GM12874 (cell line): ENCODE measurements at regions not wholly inside any gene's neighbourhood (a gene's known extent, or its start where the extent isn't known, plus 50 kb on each side); places are given as distances from the start of the nearest gene placed in this dataset.

Experiments
- TF ChIP-seq, protein P1 (sequence below): IDR thresholded peaks from 2 replicates; pipeline ENCODE4 v1.5.1; 2011; ENCODE audit warnings: low read depth, mild to moderate bottlenecking, control low read depth, low read length, moderate library complexity; ENCODE audit not compliant: insufficient read depth

GRCh38 chr1:95829556-95829955, 595.5 kb downstream of the RWDD3 start:
- TF ChIP-seq, protein P1, sequence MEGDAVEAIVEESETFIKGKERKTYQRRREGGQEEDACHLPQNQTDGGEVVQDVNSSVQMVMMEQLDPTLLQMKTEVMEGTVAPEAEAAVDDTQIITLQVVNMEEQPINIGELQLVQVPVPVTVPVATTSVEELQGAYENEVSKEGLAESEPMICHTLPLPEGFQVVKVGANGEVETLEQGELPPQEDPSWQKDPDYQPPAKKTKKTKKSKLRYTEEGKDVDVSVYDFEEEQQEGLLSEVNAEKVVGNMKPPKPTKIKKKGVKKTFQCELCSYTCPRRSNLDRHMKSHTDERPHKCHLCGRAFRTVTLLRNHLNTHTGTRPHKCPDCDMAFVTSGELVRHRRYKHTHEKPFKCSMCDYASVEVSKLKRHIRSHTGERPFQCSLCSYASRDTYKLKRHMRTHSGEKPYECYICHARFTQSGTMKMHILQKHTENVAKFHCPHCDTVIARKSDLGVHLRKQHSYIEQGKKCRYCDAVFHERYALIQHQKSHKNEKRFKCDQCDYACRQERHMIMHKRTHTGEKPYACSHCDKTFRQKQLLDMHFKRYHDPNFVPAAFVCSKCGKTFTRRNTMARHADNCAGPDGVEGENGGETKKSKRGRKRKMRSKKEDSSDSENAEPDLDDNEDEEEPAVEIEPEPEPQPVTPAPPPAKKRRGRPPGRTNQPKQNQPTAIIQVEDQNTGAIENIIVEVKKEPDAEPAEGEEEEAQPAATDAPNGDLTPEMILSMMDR, result no peak

DNA sequence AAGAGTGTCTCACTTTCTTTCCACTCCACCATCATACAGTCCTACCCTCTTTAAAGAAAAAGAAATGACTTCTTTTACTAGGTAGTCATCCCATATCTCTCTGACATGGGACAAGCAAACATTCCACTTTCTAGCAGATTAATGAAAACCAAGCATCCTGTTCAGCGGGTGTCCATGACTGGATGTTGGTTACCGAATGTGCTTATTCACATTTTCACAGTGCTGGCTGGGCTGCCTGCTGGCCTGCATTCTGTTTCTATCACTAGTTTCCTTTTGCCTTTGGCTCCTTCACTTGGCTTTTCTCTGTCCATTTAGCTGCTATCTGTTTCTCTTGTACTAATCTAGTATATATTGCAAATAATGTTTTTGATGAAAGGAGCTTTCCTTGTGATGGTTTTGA, 598.4 kb downstream of the RWDD3 start:
- TF ChIP-seq, protein P1, result no peak

- TF ChIP-seq, protein P1, result no peak
Observed at GRCh38 chr1:95849439-95849838, 615.4 kb downstream of the RWDD3 start.

DNA sequence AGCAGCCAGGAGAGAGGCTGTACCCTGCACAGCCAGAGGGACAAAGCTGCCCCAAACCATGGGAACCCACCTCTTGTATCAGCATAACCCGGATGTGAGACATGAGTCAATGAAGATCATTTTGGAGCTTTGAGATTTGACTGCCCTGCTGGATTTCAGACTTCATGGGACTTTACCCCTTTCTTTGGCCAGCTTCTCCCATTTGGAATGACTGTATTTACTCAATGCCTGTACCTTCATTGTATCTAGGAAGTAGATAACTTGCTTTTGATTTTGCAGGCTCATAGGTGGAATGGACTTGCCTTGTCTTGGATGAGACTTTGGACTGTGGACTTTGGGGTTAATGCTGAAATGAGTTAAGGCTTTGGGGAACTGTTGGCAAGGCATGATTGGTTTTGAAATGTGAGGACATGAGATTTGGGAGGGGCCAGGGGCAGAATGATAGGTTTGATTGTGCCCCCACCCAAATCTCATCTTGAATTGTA, 616.2 kb downstream of the RWDD3 start:
- TF ChIP-seq, protein P1, result no peak

- TF ChIP-seq, protein P1, result no peak
Observed at GRCh38 chr1:95850763-95851162, 616.8 kb downstream of the RWDD3 start.

GRCh38 chr1:95852483-95853070, 618.6 kb downstream of the RWDD3 start:
- TF ChIP-seq, protein P1, result no peak

GRCh38 chr1:95854457-95854856, 620.4 kb downstream of the RWDD3 start:
- TF ChIP-seq, protein P1, result no peak
